Right atrium auricular region (tissue), 2 donors: ENCODE measurements at regions not wholly inside any gene's neighbourhood (a gene's known extent, or its start where the extent isn't known, plus 50 kb on each side); places are given as distances from the start of the nearest gene placed in this dataset.

Experiments used
- DNase-seq: peaks from one replicate; pipeline ENCODE4 v3.0.0-alpha.2; 2019; ENCODE audit warnings: low spot score
- H3K27ac ChIP-seq, 2 donors: fragments of 200-600 bp; sonication (generic); 1 replicate in 1 of 2; 2 replicates in 1 of 2; pipeline ENCODE4 v1.5.1; 2016 to 2019
- H3K27me3 ChIP-seq, 2 donors: fragments of 200-600 bp; sonication (generic); one replicate each; pipeline versions ENCODE4 v1.5.1 to v1.6.0; 2017 to 2019
- H3K36me3 ChIP-seq: fragments of 200-600 bp; sonication (generic); one replicate; pipeline ENCODE4 v1.5.1; 2016
- H3K4me1 ChIP-seq, 2 donors: fragments of 200-600 bp; sonication (generic); one replicate each; pipeline versions ENCODE4 v1.5.1 to v1.6.0; 2017 to 2019
- H3K4me3 ChIP-seq, 2 donors: fragments of 200-600 bp; sonication (generic); 1 replicate in 1 of 2; 2 replicates in 1 of 2; pipeline ENCODE4 v1.5.1; 2017 to 2019; ENCODE audit warnings: mild to moderate bottlenecking in 1 of 2, moderate library complexity in 1 of 2
- H3K9me3 ChIP-seq, 2 donors: fragments of 200-600 bp; sonication (generic); one replicate each; pipeline ENCODE4 v1.5.1; 2019
- CTCF ChIP-seq, 2 donors: fragments of 200-600 bp; sonication (generic); IDR thresholded peaks; one replicate each; pipeline ENCODE4 v1.5.1; 2019; ENCODE audit warnings: antibody characterized with exemption in 2 of 2

- no peaks in the 10 kb centered on the region for H3K9me3 ChIP-seq
- H3K27me3 ChIP-seq, result no peaks in the 10 kb centered on the region
- no peaks in the 10 kb centered on the region for H3K4me1 ChIP-seq
- DNase-seq, result no peak
- no peaks in the 10 kb centered on the region for H3K36me3 ChIP-seq
- no peak for TF ChIP-seq CTCF (IDR thresholded peaks at IDR 0.05)
- no peak overlapping the region for H3K27ac ChIP-seq
- no peak overlapping the region for H3K4me3 ChIP-seq
These were observed 154.4 kb downstream of the TLR4 start for GRCh38 chr9:117858561-117858960.

- Histone ChIP-seq H3K9me3 (no peaks in the 10 kb centered on the region), H3K4me1 (no peaks in the 10 kb centered on the region), H3K36me3 (no peaks in the 10 kb centered on the region), H3K27ac (no peak overlapping the region), H3K27me3 (no peaks in the 10 kb centered on the region), H3K4me3 (no peak overlapping the region)
- no peak for TF ChIP-seq CTCF (IDR thresholded peaks at IDR 0.05)
- no peak for DNase-seq
These were observed 156.6 kb downstream of the TLR4 start for GRCh38 chr9:117860849-117861248.

GRCh38 chr9:117864385-117865057 is 160.3 kb downstream of the TLR4 start:
- no peaks in the 10 kb centered on the region for H3K4me1 ChIP-seq

GRCh38 chr9:117868594-117868993 is 164.4 kb downstream of the TLR4 start:
- H3K27me3 ChIP-seq, result no peaks in the 10 kb centered on the region
- no peaks in the 10 kb centered on the region for H3K36me3 ChIP-seq
- no peak for DNase-seq
- no peak overlapping the region for H3K4me3 ChIP-seq
- H3K4me1 ChIP-seq, result no peaks in the 10 kb centered on the region
- no peak for TF ChIP-seq CTCF (IDR thresholded peaks at IDR 0.05)
- H3K27ac ChIP-seq, result no peak overlapping the region
- no peaks in the 10 kb centered on the region for H3K9me3 ChIP-seq

More at GRCh38 chr9:117864385-117865057, 160.3 kb downstream of the TLR4 start:
- Histone ChIP-seq H3K9me3 (no peaks in the 10 kb centered on the region), H3K27ac (no peak overlapping the region), H3K27me3 (no peaks in the 10 kb centered on the region), H3K4me3 (no peak overlapping the region), H3K36me3 (no peaks in the 10 kb centered on the region)
- no peak for TF ChIP-seq CTCF (IDR thresholded peaks at IDR 0.05)
- no peak for DNase-seq

GRCh38 chr9:117869287-117869686 is 165.1 kb downstream of the TLR4 start:
- no peaks in the 10 kb centered on the region for H3K9me3 ChIP-seq

More at GRCh38 chr9:117869287-117869686, 165.1 kb downstream of the TLR4 start:
- Histone ChIP-seq H3K36me3 (no peaks in the 10 kb centered on the region), H3K27me3 (no peaks in the 10 kb centered on the region), H3K27ac (no peak overlapping the region), H3K4me1 (no peaks in the 10 kb centered on the region), H3K4me3 (no peak overlapping the region)
- TF ChIP-seq CTCF (IDR thresholded peaks at IDR 0.05), result no peak
- no peak for DNase-seq
